ENCODE measurements at regions not wholly inside any gene's neighbourhood (a gene's known extent, or its start where the extent isn't known, plus 50 kb on each side); places are given as distances from the start of the nearest gene placed in this dataset.

GRCh38 chr15:93495799-93496637 is 407.0 kb upstream of the RGMA start:
- no peak overlapping the region for H2AFZ ChIP-seq (ENCODE audit: control insufficient read depth, low read depth, low read length)
- 26% methylated on average over 9 of the region's 9 CpGs for WGBS (ENCODE audit: insufficient coverage, insufficient replicate concordance, low lambda C conversion rate, missing lambda C conversion rate)
- no TSS peak for BruUV-seq (replicated peaks)
- no peak for DNase-seq (ENCODE audit: low read depth, low spot score)
- ChIA-PET CTCF (no interaction called here), RAD21 (ENCODE audit: unreplicated experiment) (no interaction called here), POLR2A (no interaction called here), SMC1A (ENCODE audit: uncharacterized antibody, unreplicated experiment) (no interaction called here)
- no peaks in the 10 kb centered on the region for H3K36me3 ChIP-seq (ENCODE audit: control insufficient read depth in 2 of 2, insufficient read depth in 2 of 2, low read length in 1 of 2)
- no peak overlapping the region for H3K4me3 ChIP-seq
- no peak overlapping the region for H3K9ac ChIP-seq (ENCODE audit: control insufficient read depth, insufficient read depth, low read length)
- H3K27ac ChIP-seq (ENCODE audit: control insufficient read depth, insufficient read depth) = no peak overlapping the region
- no peaks in the 10 kb centered on the region for H3K4me1 ChIP-seq (ENCODE audit: control insufficient read depth, insufficient read depth, low read length)
- no peaks in the 10 kb centered on the region for H3K79me2 ChIP-seq (ENCODE audit: control insufficient read depth, insufficient read depth, low read length)
- no peaks in the 10 kb centered on the region for H3K27me3 ChIP-seq (replicated peaks in 1 of 2; ENCODE audit: control insufficient read depth in 2 of 2, insufficient read depth in 2 of 2, low read length in 1 of 2)
- no peak for ATAC-seq
- H4K20me1 ChIP-seq (ENCODE audit: control insufficient read depth, insufficient read depth) = no peaks in the 10 kb centered on the region
- in situ Hi-C loops (cut with MboI) = no loop called here
- intact Hi-C loops (cut with micrococcal nuclease; ENCODE audit: unreplicated experiment) = no loop called here
- no peak for FAIRE-seq
- TF ChIP-seq POU2F2 (IDR thresholded peaks at IDR 0.05; ENCODE audit: borderline replicate concordance, low read depth, low read length) (no peak), ZNF384 (IDR thresholded peaks at IDR 0.05; ENCODE audit: borderline replicate concordance, low read depth, low read length) (no peak), CREB1 (IDR thresholded peaks at IDR 0.05; ENCODE audit: low read depth) (no peak)
- H3K4me2 ChIP-seq (ENCODE audit: control insufficient read depth, insufficient read depth) = no peak overlapping the region
- no peaks in the 10 kb centered on the region for H3K9me3 ChIP-seq (replicated peaks; ENCODE audit: control insufficient read depth, insufficient read depth, low read length)

GRCh38 chr15:93493172-93493571 is 404.2 kb upstream of the RGMA start:
- Histone ChIP-seq H3K36me3 (ENCODE audit: control insufficient read depth in 2 of 2, insufficient read depth in 2 of 2, low read length in 1 of 2) (no peaks in the 10 kb centered on the region), H3K9me3 (replicated peaks; ENCODE audit: control insufficient read depth, insufficient read depth, low read length) (no peaks in the 10 kb centered on the region), H3K4me1 (ENCODE audit: control insufficient read depth, insufficient read depth, low read length) (no peaks in the 10 kb centered on the region), H4K20me1 (ENCODE audit: control insufficient read depth, insufficient read depth) (no peaks in the 10 kb centered on the region), H3K27me3 (replicated peaks in 1 of 2; ENCODE audit: control insufficient read depth in 2 of 2, insufficient read depth in 2 of 2, low read length in 1 of 2) (no peaks in the 10 kb centered on the region), H3K79me2 (ENCODE audit: control insufficient read depth, insufficient read depth, low read length) (no peaks in the 10 kb centered on the region), H3K4me2 (ENCODE audit: control insufficient read depth, insufficient read depth) (no peak overlapping the region), H3K4me3 (no peak overlapping the region), H2AFZ (ENCODE audit: control insufficient read depth, low read depth, low read length) (no peak overlapping the region), H3K9ac (ENCODE audit: control insufficient read depth, insufficient read depth, low read length) (no peak overlapping the region), H3K27ac (ENCODE audit: control insufficient read depth, insufficient read depth) (no peak overlapping the region)
- in situ Hi-C loops (cut with MboI) (no loop called here), intact Hi-C loops (cut with micrococcal nuclease; ENCODE audit: unreplicated experiment) (no loop called here)
- DNase-seq (ENCODE audit: low read depth, low spot score) (no peak), ATAC-seq (no peak), FAIRE-seq (no peak)
- WGBS (ENCODE audit: insufficient coverage, insufficient replicate concordance, low lambda C conversion rate, missing lambda C conversion rate) = 1% methylated on average over 4 of the region's 4 CpGs
- no TSS peak for BruUV-seq (replicated peaks)
- RAD21 ChIA-PET (ENCODE audit: unreplicated experiment) = no interaction called here
- POLR2A ChIA-PET = no interaction called here
- SMC1A ChIA-PET (ENCODE audit: uncharacterized antibody, unreplicated experiment) = no interaction called here
- CTCF ChIA-PET = no interaction called here
- TF ChIP-seq NKRF (conservative IDR thresholded peaks at IDR 0.05) (no peak), ZZZ3 (IDR thresholded peaks at IDR 0.05; ENCODE audit: control insufficient read depth, insufficient read length, low read depth) (no peak), ATF2 (IDR thresholded peaks at IDR 0.05; ENCODE audit: low read length) (no peak), ZNF687 (IDR thresholded peaks at IDR 0.05) (no peak)

Data from GM12878 (cell line).